Thymus (tissue), 11 donors: ENCODE measurements at regions not wholly inside any gene's neighbourhood (a gene's known extent, or its start where the extent isn't known, plus 50 kb on each side); places are given as distances from the start of the nearest gene placed in this dataset.

Experiments
- DNase-seq, 9 donors: peaks; one replicate each; pipeline ENCODE4 v3.0.0-alpha.2; 2013; ENCODE audit warnings: low spot score in 9 of 9, low read depth in 6 of 9, missing footprints in 1 of 9
- H3K27ac ChIP-seq, 2 donors: one replicate each; pipeline ENCODE4 v1.5.1; 2013; ENCODE audit warnings: control low read depth in 1 of 2, low read depth in 1 of 2, low read length in 1 of 2, mild to moderate bottlenecking in 1 of 2, moderate library complexity in 1 of 2
- H3K27me3 ChIP-seq, 2 donors: one replicate each; pipeline ENCODE4 v1.5.1; 2013; ENCODE audit warnings: low read length in 1 of 2; ENCODE audit not compliant: control insufficient read depth in 2 of 2, insufficient read depth in 1 of 2
- H3K36me3 ChIP-seq, 2 donors: one replicate each; pipeline ENCODE4 v1.5.1; 2013; ENCODE audit warnings: low read length in 1 of 2, mild to moderate bottlenecking in 1 of 2, moderate library complexity in 1 of 2; ENCODE audit not compliant: control insufficient read depth in 2 of 2, insufficient read depth in 2 of 2
- H3K4me1 ChIP-seq, 2 donors: one replicate each; pipeline ENCODE4 v1.5.1; 2013; ENCODE audit warnings: low read length in 2 of 2; ENCODE audit not compliant: control insufficient read depth in 2 of 2, insufficient read depth in 2 of 2
- H3K4me3 ChIP-seq, 2 donors: one replicate each; pipeline ENCODE4 v1.5.1; 2013; ENCODE audit warnings: low read length in 2 of 2, control low read depth in 1 of 2, mild to moderate bottlenecking in 1 of 2
- H3K9me3 ChIP-seq, 2 donors: one replicate each; pipeline ENCODE4 v1.5.1; 2013; ENCODE audit warnings: low read length in 1 of 2, mild to moderate bottlenecking in 1 of 2; ENCODE audit not compliant: control insufficient read depth in 2 of 2, insufficient read depth in 1 of 2
- WGBS: extraction: QIAGEN DNeasy Blood & Tissue Kit; methylation state at CpG from one replicate; pipeline ENCODE4 v1.1.7; 2013; 5-methylcytosine and 5-hydroxymethylcytosine counted together
- donor health status: healthy.

- no peak for DNase-seq
- Histone ChIP-seq H3K36me3 (no peaks in the 10 kb centered on the region), H3K4me3 (no peak overlapping the region), H3K9me3 (no peaks in the 10 kb centered on the region), H3K27me3 (no peaks in the 10 kb centered on the region), H3K27ac (no peak overlapping the region), H3K4me1 (no peaks in the 10 kb centered on the region)
- 93% methylated on average over 7 of the region's 7 CpGs for WGBS
Observed at GRCh38 chr2:12577567-12578253, 139.0 kb upstream of the TRIB2 start.

- Histone ChIP-seq H3K36me3 (no peaks in the 10 kb centered on the region), H3K27ac (no peak overlapping the region), H3K4me3 (no peak overlapping the region), H3K27me3 (no peaks in the 10 kb centered on the region), H3K9me3 (no peaks in the 10 kb centered on the region), H3K4me1 (no peaks in the 10 kb centered on the region)
- DNase-seq, result no peak
- WGBS, result 97% methylated on average over 1 of the region's 1 CpG
Observed at GRCh38 chr2:12579018-12579417, 137.7 kb upstream of the TRIB2 start.

- no peak overlapping the region for H3K4me3 ChIP-seq
- peaks cover 7 to 14% of the 10 kb centered on the region in 2 donors for H3K4me1 ChIP-seq
- no peak overlapping the region for H3K27ac ChIP-seq
- no peak for DNase-seq
- no peaks in the 10 kb centered on the region for H3K27me3 ChIP-seq
- no peaks in the 10 kb centered on the region for H3K36me3 ChIP-seq
- 96% methylated on average over 3 of the region's 3 CpGs for WGBS
- no peaks in the 10 kb centered on the region for H3K9me3 ChIP-seq
Observed at GRCh38 chr2:12584338-12584737, 132.4 kb upstream of the TRIB2 start.

GRCh38 chr2:12585784-12586183 is 131.0 kb upstream of the TRIB2 start:
- Histone ChIP-seq H3K9me3 (peaks cover 0 to 3% of the 10 kb centered on the region in 2 donors), H3K36me3 (no peaks in the 10 kb centered on the region), H3K4me3 (no peak overlapping the region), H3K27ac (no peak overlapping the region), H3K27me3 (no peaks in the 10 kb centered on the region), H3K4me1 (peaks cover 7 to 21% of the 10 kb centered on the region in 2 donors)
- WGBS, result 98% methylated on average over 2 of the region's 2 CpGs
- DNase-seq, result no peak

GRCh38 chr2:12587228-12587627 is 129.5 kb upstream of the TRIB2 start:
- H3K27ac ChIP-seq, result no peak overlapping the region
- 94% methylated on average over 2 of the region's 2 CpGs for WGBS
- no peaks in the 10 kb centered on the region for H3K27me3 ChIP-seq
- peaks cover 7 to 21% of the 10 kb centered on the region in 2 donors for H3K4me1 ChIP-seq
- no peaks in the 10 kb centered on the region for H3K36me3 ChIP-seq
- no peak overlapping the region for H3K4me3 ChIP-seq
- no peak for DNase-seq
- peaks cover 0 to 3% of the 10 kb centered on the region in 2 donors for H3K9me3 ChIP-seq

GRCh38 chr2:12587729-12588522 is 128.8 kb upstream of the TRIB2 start:
- H3K4me3 ChIP-seq, result no peak overlapping the region
- no peaks in the 10 kb centered on the region for H3K36me3 ChIP-seq
- WGBS, result 96% methylated on average over 4 of the region's 4 CpGs
- DNase-seq, result peak in 6 of 9 donors; percentile 7 to 57 (median 20)
- H3K27me3 ChIP-seq, result no peaks in the 10 kb centered on the region
- H3K9me3 ChIP-seq, result peaks cover 0 to 3% of the 10 kb centered on the region in 2 donors
- H3K4me1 ChIP-seq, result peaks cover 7 to 21% of the 10 kb centered on the region in 2 donors
- H3K27ac ChIP-seq, result peak overlapping the region in 1 of 2 donors; percentile 2

- H3K4me1 ChIP-seq, result peaks cover 7 to 21% of the 10 kb centered on the region in 2 donors
- no peaks in the 10 kb centered on the region for H3K36me3 ChIP-seq
- WGBS, result 98% methylated on average over 5 of the region's 5 CpGs
- peaks cover 0 to 3% of the 10 kb centered on the region in 2 donors for H3K9me3 ChIP-seq
- H3K4me3 ChIP-seq, result no peak overlapping the region
- no peak for DNase-seq
- no peaks in the 10 kb centered on the region for H3K27me3 ChIP-seq
- no peak overlapping the region for H3K27ac ChIP-seq
Observed at GRCh38 chr2:12588986-12589385, 127.8 kb upstream of the TRIB2 start.

- Histone ChIP-seq H3K4me3 (no peak overlapping the region), H3K27ac (no peak overlapping the region), H3K36me3 (no peaks in the 10 kb centered on the region), H3K27me3 (no peaks in the 10 kb centered on the region), H3K4me1 (peaks cover 7 to 21% of the 10 kb centered on the region in 2 donors), H3K9me3 (peaks cover 0 to 3% of the 10 kb centered on the region in 2 donors)
- DNase-seq, result peak in 1 of 9 donors; percentile 16
- WGBS, result 90% methylated on average over 5 of the region's 5 CpGs
Observed at GRCh38 chr2:12589802-12590320, 126.9 kb upstream of the TRIB2 start.

GRCh38 chr2:12592296-12592695 is 124.4 kb upstream of the TRIB2 start:
- DNase-seq, result no peak
- Histone ChIP-seq H3K9me3 (peaks cover 0 to 3% of the 10 kb centered on the region in 2 donors), H3K36me3 (no peaks in the 10 kb centered on the region), H3K4me1 (peaks cover 7 to 16% of the 10 kb centered on the region in 2 donors), H3K27me3 (no peaks in the 10 kb centered on the region), H3K4me3 (no peak overlapping the region), H3K27ac (no peak overlapping the region)
- WGBS, result 92% methylated on average over 3 of the region's 3 CpGs
